ENCODE measurements at regions not wholly inside any gene's neighbourhood (a gene's known extent, or its start where the extent isn't known, plus 50 kb on each side); places are given as distances from the start of the nearest gene placed in this dataset.

DNA sequence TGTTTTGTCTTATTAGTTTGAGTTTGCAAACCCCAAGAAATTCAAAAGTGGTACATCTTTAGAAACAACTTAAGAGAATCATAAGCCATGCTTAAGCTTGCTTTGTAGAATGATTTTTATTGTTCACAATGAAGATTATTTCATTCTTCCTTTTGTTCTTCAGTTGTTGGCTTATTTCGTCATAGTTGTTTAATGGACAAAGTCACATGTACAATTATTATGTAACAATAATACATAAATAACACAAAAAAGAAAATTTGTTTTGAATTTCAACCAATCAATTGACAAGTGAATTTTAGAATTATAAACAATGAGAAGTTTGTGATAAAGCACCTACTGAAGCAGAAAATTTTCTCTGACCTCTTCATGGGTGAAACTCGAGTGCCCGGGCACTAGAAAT is 111.8 kb upstream of the IGF1 start:
- no peak for DNase-seq

DNA sequence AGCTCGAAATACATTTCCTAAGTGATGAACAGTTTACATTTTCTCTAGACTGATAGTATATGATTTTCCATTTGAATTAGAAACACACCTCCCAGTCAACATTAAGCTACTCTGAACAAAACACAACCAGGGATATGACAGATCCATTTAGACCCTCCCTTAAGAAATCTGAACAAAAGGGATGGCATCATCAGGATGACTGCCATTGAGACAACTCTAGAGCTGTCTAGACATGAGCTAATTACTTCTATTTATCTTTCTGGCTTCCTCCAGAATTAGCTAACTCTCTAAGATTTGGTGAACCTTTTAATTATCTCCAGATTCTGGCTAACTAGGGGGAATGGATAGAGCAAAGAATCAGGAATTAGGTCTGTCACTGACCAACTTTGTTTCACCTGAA is 92.9 kb upstream of the IGF1 start:
- DNase-seq = no peak

DNA sequence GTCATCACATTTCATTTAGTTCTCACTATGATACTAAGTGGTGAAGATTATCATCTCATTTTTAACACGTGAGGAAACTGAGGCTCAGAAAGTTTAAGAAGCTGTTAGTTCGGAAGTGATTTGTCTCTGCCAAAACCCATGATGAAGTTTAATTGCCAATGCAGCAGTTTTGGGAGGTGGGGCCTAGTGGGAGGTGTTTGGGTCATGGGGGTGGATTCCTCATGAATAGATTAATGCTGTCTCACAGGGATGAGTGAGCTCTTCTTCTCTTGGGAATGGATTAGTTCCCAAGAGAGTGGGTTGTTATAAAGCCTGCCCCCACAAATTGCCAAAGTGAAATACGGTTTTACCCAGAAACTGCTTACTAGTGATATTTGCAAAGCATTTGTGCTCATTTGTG is 91.5 kb upstream of the IGF1 start:
- DNase-seq = no peak

DNA sequence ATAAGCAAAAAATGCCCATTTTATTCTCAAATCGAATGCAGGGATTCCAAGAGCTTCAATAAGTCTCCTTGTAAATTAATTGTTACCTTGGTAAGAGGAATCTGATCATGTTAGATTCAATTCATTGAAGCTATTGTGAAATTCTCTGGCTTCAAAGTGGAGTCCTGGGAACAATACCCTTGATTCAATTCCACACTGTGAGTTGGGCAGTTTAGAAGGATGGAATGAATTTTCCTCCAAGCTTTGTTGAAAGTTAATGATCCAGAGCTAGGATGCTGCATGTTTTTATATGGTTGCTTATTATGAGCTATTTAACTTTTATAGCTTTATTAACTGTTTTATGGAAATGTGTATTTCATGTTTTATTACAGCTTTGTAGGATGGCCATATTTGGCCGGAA is 89.9 kb upstream of the IGF1 start:
- no peak for DNase-seq

DNA sequence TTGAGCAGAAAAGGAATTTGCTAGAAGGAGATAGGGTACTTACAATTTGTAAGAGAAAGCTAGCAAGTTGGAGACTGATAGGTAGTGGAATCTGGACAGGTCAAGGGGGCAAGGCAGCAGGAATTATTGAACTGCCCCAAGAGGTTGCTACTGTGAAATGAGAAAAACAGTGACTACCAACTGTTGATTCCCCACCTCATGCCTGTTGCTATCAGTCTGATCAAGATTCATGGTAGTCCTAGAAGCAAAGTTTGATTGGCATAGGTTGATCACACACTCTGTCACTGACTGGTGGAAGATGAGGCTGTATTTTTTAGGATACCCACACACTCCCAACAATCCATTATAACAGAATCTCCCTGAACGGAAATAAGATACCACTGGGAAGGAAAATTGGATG is 89.4 kb upstream of the IGF1 start:
- DNase-seq = no peak

DNA sequence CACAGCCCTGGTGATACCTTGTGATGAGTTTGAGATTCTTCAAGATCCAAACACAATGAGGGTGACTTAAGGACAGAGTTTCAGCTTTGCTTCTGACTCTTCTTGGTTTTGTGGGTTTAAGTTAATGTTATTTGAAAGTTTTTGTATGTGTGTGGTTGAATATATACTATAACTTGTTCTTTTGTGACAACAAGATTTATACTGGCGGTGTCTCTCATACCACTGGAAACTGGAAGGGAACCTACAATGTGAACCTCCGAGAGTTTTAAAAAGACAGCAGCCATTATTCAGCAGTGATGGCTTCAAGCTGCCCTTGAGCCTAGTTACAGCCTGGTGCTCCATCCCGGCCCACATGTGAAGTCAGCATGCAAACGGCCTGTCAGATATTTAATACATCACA is 87.9 kb upstream of the IGF1 start:
- DNase-seq = no peak

DNA sequence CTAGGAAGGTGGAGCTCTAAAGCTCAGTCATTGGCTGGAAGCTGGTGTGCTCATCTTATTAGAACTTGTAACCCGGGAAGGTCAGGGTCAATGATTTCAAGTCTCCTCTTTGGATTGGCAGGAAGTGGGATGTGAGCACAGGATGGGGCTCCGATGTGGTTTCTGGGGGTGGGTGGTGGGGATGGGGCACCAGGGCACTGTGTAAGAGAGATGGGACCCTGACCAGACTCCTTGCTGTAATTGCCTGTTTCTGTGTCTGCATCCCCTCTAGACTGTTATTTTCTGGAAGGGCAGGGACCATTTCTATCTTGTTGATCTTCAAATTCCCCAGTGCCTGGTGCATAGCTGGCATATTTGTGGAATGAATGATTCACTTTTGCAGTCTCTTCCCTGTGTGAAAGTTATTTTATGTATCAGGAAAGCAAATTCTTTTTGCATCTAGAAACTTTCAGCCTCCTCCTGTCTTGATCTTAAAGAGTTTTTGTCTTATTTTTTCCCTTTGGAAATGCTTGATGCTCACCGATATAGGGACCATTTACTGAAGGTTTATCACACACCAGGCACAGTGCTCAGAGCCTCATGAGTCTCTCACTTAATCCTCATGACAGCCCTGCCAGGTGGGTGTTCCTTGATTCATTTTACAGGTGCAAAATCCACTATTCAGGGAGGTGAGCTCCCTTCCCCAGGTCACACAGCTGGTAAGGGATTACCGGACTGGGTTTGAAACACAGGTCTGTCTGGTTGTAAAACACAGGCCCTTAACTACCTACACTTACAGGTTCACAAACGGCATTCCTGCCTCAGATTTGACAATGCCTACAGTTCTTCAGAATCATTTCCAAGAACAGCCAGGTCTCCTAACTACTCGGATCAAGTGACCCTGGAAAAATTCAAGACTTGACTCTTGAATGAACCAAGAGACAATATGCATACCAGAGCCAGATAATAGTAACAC is 86.9 kb upstream of the IGF1 start:
- no peak for DNase-seq

DNA sequence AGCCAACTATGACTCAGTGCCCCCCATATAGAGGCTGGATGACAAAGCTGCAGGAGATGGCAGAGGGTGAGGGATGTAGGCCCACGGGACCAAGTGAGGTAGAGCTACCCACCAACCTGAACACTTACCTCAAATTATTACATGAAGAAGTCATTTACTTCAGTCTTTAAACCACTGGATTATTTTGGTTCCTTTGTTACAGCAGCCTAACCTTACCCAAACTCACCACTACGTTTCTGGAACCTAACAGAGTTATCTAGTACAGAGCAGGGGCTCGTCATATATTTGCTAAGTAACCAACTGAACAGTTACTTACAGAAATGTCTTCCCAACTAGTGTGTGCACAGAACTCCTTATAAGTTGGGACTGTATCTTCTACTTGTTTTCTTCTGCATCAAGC is 85.2 kb upstream of the IGF1 start:
- DNase-seq = no peak

DNA sequence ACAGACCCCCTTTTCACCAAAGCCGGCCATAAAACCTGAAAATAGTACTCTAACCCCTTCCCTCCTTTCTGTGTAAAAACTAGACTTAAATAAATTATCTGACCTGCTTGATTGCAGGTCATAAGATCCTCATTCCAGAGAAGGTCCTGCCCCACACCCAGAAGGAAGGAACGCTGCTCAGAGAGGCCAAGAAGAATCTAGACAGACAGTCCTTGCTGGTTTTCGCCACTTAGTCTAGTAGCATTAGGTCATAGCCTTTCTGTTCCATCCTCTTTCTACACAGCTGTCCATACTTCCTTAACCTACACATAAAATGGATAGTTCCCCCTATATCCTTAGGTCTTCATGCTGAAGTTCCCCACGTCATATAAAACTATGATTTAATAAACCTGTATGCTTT is 83.7 kb upstream of the IGF1 start:
- no peak for DNase-seq

DNA sequence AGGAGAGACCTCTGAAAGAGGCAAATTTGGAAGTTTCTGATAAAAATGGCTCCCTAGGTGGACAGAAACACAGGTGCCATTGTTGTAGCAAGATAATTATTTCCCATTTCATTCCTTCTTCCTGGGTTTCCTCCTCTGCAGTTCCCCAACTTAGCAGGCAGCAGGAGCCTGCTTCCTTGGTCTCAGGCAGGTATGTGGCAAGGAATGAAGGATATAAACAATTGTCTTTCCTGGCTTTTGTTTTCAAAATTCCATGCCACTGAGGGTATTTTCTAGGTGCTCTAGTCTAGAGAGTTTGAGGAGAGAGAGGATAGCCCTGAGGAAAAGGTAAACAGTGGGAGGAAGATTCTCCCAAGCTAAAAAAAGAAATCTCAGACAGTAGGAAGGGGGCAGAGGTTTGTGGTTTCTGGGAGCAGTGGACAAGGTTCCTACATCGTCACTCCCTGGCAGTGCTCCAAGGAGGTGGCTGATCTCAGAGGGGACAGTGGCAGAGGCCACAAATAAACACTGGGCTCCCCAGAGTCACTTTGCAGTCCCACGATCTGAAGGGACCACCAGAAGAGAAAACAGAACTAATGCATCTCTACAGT is 82.6 kb upstream of the IGF1 start:
- DNase-seq = no peak

DNA sequence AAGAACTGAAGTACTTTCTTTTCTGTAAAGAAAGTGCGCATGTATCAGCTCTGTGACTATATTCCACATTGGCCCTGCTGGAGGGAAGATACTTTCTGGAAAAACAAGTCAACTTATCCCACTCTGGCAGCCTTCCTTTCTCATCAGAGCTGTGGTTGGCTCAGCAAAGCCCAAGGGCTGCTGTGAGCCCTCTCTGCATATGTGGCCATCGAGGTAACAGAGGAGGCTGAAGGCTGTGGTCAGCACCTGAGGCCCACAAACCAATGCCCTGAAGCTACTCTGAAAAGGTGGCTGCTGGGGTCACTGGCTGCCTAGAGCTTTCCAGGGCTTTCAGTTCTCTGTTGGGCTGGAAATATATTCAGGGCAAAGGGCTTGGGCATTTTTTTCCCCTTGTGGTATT is 70.8 kb upstream of the IGF1 start:
- no peak for DNase-seq

DNA sequence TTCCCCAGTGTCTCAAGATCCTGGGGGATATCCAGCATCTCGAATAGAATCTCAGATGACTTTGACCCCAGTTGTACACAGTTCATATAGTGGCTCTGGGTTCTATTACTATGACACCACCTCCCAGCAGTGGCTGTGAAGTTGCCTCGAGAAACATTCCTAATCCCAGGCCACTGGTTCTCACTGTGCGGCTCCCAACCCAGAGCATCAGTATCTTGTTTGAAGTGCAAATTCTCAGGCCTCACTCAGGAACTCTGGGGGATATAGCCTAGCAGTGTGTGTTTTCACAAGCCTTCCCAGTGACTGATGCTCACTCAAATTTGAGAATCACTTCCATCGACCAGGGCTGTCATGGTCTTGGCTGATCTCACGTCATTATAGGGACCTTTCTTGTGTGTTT is 69.3 kb upstream of the IGF1 start:
- no peak for DNase-seq

DNA sequence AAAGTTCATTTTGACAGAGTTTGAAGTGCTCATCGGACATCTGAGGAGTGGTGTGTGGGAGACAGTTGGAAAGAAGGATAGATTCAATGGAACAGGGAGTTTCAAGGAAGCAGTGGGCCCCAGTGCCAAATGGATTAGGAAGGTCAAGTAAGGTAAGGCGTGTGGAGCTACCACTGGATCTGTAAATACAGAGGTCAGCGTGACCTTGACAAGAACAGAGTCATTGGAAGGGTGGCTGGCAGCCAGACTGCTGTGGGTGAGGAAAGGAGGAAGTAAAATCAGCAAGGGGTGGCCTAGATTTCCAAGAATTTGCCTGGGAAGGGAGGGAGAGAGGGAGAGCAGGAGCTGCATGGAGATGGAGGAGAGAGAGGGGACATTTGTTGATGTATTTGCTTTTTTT is 68.2 kb upstream of the IGF1 start:
- no peak for DNase-seq

DNA sequence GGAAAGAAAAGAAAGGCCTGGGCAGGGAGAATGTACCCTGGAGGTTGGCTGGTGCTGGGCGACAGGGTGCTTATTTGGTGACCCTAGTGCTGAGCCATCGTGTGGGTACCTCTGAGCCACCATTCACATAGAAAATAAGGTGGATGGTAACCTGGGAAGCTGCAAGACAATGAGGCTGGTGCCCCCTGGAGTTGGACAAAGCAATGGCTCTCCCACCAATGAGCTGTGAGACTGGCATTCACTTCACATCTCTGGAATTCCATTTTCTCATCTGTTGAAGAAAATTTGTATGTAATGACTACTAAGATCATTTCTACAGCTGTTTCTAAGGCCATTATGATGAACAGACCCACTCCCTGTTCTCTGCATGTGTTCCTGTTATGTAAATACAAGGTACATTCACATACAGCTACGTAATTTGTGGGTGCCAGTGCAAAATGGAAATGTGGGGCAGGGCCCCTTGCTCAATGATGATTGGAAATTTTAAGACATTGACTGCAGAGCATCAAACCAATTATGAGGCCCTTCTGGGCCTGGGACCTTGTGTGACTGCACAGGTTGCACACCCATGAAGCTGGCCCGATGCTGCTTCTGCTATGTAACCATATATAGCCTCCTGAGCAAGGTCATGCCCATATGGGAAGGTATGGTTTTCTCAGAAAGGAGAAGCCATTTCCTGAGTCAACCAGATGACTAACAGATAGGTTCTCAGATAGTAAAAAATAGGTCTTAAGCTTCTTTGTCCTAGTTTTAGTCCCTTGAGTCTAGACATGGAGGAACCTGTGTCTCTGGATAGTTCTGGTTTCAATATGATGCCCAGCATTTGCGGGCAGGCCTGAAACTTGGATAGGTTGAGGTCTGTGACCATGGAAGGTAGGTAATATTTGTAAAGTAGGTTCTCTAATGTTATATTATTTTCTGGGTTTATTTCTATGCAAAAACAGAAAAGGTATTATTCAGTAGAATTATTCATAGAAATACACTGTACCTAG is 63.4 kb upstream of the IGF1 start:
- DNase-seq = peak in 1 of 2 experiments; percentile 13

DNA sequence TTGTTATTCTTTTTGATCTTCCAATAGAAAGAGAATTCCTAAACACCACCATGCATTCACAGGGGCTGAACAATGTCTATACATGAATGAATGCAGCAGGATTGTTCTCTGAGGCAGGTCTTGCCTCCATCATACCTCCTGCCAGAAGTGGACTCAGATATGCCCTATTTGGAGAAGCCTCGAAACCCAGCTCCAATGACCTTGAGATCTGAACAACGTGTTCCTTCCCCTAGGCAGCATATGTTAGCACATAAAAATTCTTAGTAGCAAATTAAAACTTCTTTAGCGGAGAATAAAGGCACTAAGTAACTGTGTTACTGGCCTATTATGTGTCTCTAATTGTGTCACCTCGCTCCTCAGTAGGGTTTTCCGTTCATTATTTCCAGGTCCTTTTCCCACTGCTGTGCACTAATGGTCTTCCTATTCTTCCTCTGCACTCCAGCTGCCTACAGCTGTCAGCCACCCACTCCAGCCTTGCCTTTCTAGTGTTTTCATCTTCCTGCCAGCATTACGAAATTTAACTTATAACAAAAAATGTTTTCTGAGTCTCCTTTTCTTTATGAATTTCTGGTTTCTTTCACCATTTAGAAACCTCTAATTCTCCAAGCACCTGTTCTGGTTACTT is 62.6 kb upstream of the IGF1 start:
- DNase-seq = no peak

DNA sequence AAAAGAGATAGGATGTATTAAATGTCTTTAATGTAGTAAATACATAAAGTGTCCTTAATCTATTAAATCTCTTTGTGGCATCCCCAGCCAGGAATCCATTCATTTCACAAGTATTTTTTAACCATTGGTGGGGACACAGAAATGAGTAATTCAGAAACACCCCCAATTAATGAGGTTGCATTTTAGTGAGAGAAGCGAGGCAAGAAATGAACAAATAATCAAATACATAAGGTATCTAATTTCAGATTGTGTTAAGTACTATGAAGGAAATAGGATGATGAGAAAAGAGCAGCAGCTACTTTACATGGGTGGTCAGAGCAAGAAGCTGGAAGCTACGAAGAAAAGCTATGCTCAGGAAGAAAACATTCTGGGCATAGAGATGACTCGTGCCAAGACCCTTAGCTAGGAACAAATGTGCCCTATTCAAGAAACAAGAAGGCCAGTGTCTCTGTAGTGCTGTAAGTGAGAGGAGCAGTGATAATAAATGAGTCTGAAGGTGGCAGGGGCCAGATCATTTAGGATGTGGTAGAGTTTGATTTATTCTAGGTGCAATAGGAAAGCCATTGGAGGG is 60.5 kb upstream of the IGF1 start:
- DNase-seq = no peak

DNA sequence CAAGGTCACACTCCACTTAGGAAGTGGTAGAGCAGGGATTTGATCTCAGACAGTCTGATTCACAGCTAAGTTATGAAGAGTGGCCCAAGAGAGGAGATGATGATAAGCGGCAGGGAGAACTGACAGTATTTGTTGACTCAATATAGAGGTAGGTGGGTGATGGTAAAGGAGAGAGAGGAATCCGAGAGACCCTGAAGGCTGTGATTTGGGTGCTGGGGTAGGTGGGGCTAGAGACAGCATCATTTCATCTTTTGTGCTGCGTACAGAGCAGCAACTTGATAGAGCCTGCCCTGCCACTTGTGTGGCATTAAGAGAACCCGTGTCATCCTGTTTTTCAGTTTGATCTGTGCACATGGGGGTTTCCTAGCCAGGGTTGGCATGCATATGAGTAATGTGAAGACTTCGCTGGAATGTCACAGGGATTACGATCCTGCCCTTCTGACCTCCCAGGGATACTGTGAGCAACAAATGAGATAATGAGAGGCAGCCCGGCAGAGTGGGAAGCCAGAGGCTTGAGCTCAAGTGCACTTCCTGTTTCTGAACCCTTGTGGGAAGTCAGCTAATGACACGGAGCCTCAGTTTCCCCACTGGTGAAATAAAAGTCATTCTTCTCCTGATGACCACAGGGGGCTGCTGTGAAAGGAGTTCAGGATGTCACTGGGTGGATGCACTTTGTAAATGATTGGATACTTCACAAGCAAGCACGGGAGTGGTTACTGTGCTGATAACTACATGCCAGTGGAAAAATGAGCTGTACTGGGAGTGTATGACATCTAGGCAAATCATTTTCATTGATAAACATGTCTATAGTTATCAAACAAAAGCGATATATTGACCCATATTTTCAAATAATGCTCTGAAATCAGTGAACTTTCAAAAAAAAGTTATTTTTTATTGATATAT is 59.5 kb upstream of the IGF1 start:
- DNase-seq = no peak

DNA sequence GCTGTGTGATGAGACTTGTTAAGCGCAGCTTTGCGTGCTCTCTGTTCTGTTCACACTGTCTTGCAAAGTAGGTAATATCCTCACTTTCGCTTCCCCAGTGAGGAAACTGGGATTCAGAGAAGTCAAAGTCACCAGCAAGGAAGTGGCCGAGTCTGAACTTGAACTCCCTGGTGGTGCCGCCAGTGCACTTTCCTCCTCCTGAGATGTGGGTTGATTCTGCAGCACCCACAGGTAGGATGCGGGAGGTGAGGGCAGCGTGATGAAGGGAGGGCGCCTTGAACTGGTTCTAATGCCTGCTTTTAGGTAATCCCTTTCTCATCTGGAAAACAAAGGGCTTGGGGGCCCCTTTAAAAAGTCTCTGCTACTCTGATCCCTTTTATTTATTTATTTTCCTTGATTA is 54.9 kb upstream of the IGF1 start:
- no peak for DNase-seq

DNA sequence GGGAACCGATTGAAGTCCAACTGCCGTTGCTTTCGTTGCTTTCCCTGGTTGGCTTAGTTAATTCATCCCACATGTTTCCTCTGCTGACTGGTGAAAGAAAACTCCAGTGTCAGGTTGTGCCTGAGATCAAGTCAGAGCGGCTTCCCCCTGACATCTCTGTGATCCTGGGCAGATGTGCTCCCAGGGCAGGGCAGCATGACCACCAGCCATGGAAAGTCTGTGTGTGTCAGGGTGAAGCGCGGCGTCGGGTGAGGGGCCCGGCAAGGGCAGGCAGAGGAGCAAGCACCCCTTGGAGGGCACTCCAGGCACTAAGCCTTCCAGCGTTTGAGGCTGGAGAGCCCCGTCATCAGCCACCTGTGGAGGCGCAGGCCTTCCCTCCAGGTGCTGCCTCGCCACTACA is 54.5 kb upstream of the IGF1 start:
- DNase-seq = no peak

DNA sequence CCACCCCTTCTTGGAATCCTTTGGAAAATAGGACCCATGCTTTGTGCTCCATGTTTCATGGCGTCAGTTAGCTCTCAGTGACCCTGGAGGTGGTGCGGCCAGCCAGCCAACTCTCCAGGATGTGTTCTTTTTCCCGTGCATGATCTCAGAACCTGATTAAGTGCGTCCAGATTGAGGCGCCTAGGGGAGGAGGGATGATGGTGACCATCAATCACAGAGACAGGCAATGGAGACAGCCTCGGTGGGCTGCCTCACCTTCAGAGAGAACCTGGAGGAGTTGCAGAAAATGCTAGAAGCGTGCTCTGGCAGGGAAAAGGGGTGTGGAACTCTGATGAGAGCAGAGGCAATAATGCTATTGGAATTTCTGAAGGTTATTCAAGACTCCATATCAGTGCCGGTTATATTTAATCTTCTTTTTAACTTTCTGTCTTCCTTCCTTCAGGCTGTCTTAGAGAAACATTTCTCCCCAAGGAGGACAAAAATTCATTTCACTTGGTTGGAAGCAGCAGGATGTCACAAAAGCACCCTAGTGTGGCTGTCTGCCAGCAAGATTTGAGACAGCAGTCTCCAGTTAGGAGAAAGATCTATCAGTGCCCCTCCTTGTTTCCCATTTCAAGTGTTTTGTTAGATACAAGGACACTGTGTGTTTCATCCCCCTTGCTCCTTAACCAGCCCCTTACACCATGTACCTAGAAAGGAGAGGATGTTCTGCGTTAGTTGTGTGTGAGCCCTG is 53.3 kb upstream of the IGF1 start:
- DNase-seq = no peak
